Esophagus muscularis mucosa (tissue), 4 donors: ENCODE measurements at regions not wholly inside any gene's neighbourhood (a gene's known extent, or its start where the extent isn't known, plus 50 kb on each side); places are given as distances from the start of the nearest gene placed in this dataset.

Source experiments
- CTCF ChIP-seq, 3 experiments: fragments of 200-600 bp in 2 of 3; fragments of 450-650 bp in 1 of 3; sonication (generic) in 2 of 3; IDR thresholded peaks; one replicate each; pipeline ENCODE4 v1.5.1; 2017 to 2019; ENCODE audit warnings: antibody characterized with exemption in 3 of 3, mild to moderate bottlenecking in 2 of 3, moderate library complexity in 1 of 3
- EP300 ChIP-seq: sonication (generic); formaldehyde crosslinking; IDR thresholded peaks from one replicate; pipeline ENCODE4 v1.6.1; 2017; ENCODE audit warnings: antibody characterized with exemption
- POLR2AphosphoS5 ChIP-seq, 2 donors: sonication (generic); formaldehyde crosslinking; IDR thresholded peaks; one replicate each; pipeline ENCODE4 v1.6.1; 2017; ENCODE audit warnings: antibody characterized with exemption in 2 of 2

GRCh38 chr3:83928903-83929302, 1029.9 kb upstream of the CADM2 start:
- TF ChIP-seq CTCF (IDR thresholded peaks at IDR 0.05), result no peak
- no peak for TF ChIP-seq POLR2AphosphoS5 (IDR thresholded peaks at IDR 0.05)
- no peak for TF ChIP-seq EP300
